ENCODE measurements at regions not wholly inside any gene's neighbourhood (a gene's known extent, or its start where the extent isn't known, plus 50 kb on each side); places are given as distances from the start of the nearest gene placed in this dataset.

- Histone ChIP-seq H3K4me3 (no peak overlapping the region), H3K27me3 (replicated peaks; ENCODE audit: insufficient read depth) (no peaks in the 10 kb centered on the region), H3K4me1 (ENCODE audit: control insufficient read depth in 1 of 2, low read depth in 2 of 2) (peaks cover 0 to 3% of the 10 kb centered on the region in 2 donors), H3K36me3 (no peaks in the 10 kb centered on the region), H3K9me3 (peaks cover 15% of the 10 kb centered on the region), H3K27ac (no peak overlapping the region)
- ATAC-seq (ENCODE audit: insufficient number of reproducible peaks, low FRiP score, low read depth) (no peak), DNase-seq (ENCODE audit: low spot score) (no peak)
- no peak for TF ChIP-seq CTCF (IDR thresholded peaks at IDR 0.05)
Measured at GRCh38 chr6:91562955-91563354, 976.1 kb upstream of the MAP3K7 start.

- Histone ChIP-seq H3K9me3 (peaks cover 15% of the 10 kb centered on the region), H3K27ac (no peak overlapping the region), H3K27me3 (replicated peaks; ENCODE audit: insufficient read depth) (no peaks in the 10 kb centered on the region), H3K4me1 (ENCODE audit: control insufficient read depth in 1 of 2, low read depth in 2 of 2) (peaks cover 0 to 3% of the 10 kb centered on the region in 2 donors), H3K4me3 (no peak overlapping the region), H3K36me3 (no peaks in the 10 kb centered on the region)
- ATAC-seq (ENCODE audit: insufficient number of reproducible peaks, low FRiP score, low read depth) (no peak), DNase-seq (ENCODE audit: low spot score) (no peak)
- no peak for TF ChIP-seq CTCF (IDR thresholded peaks at IDR 0.05)
Measured at GRCh38 chr6:91560409-91560808, 973.5 kb upstream of the MAP3K7 start.

- no peak overlapping the region for H3K4me3 ChIP-seq
- no peak for DNase-seq (ENCODE audit: low spot score)
- no peaks in the 10 kb centered on the region for H3K4me1 ChIP-seq (ENCODE audit: control insufficient read depth in 1 of 2, low read depth in 2 of 2)
- H3K9me3 ChIP-seq: no peaks in the 10 kb centered on the region
- no peaks in the 10 kb centered on the region for H3K36me3 ChIP-seq
- H3K27me3 ChIP-seq (replicated peaks; ENCODE audit: insufficient read depth): no peaks in the 10 kb centered on the region
- no peak for ATAC-seq (ENCODE audit: insufficient number of reproducible peaks, low FRiP score, low read depth)
- TF ChIP-seq CTCF (IDR thresholded peaks at IDR 0.05): no peak
- H3K27ac ChIP-seq: no peak overlapping the region
Measured at GRCh38 chr6:91540902-91541301, 954.0 kb upstream of the MAP3K7 start.

DNA sequence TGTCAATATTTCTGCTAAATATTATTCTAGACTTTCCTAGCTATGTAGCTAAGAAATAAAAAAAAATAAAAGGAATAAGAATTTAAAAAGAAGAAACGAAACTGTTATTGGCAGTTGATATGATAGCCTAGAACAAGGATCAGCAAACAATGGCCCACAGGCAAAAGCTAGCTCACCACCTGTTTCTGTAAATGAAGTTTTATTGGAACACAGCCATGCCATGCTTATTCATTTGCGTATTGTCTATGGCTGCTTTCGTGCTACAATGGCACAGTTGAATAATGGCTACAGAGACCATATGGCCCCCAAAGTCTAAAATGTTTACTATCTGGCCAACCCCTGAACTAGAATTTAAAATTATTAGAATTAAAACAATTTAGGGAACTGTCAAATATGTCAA lies 952.6 kb upstream of the MAP3K7 start:
- H3K27ac ChIP-seq: no peak overlapping the region
- DNase-seq (ENCODE audit: low spot score): no peak
- no peak for ATAC-seq (ENCODE audit: insufficient number of reproducible peaks, low FRiP score, low read depth)
- no peak overlapping the region for H3K4me3 ChIP-seq
- no peaks in the 10 kb centered on the region for H3K36me3 ChIP-seq
- H3K4me1 ChIP-seq (ENCODE audit: control insufficient read depth in 1 of 2, low read depth in 2 of 2): no peaks in the 10 kb centered on the region
- no peaks in the 10 kb centered on the region for H3K9me3 ChIP-seq
- no peak for TF ChIP-seq CTCF (IDR thresholded peaks at IDR 0.05)
- no peaks in the 10 kb centered on the region for H3K27me3 ChIP-seq (replicated peaks; ENCODE audit: insufficient read depth)

- no peak for ATAC-seq (ENCODE audit: insufficient number of reproducible peaks, low FRiP score, low read depth)
Measured at GRCh38 chr6:91538622-91539021, 951.8 kb upstream of the MAP3K7 start.

More at GRCh38 chr6:91538622-91539021, 951.8 kb upstream of the MAP3K7 start:
- H3K4me3 ChIP-seq: no peak overlapping the region
- no peak for TF ChIP-seq CTCF (IDR thresholded peaks at IDR 0.05)
- no peak for DNase-seq (ENCODE audit: low spot score)
- H3K4me1 ChIP-seq (ENCODE audit: control insufficient read depth in 1 of 2, low read depth in 2 of 2): no peaks in the 10 kb centered on the region
- no peak overlapping the region for H3K27ac ChIP-seq
- no peaks in the 10 kb centered on the region for H3K27me3 ChIP-seq (replicated peaks; ENCODE audit: insufficient read depth)
- H3K9me3 ChIP-seq: no peaks in the 10 kb centered on the region
- no peaks in the 10 kb centered on the region for H3K36me3 ChIP-seq

Measured in thoracic aorta (tissue), 2 donors.